SU-DHL-6 (cell line): ENCODE measurements at regions not wholly inside any gene's neighbourhood (a gene's known extent, or its start where the extent isn't known, plus 50 kb on each side); places are given as distances from the start of the nearest gene placed in this dataset.

Source experiments
- H2AFZ ChIP-seq: fragments of 200-600 bp; sonication (generic); 2 replicates; pipeline ENCODE4 v1.6.1; 2014; ENCODE audit warnings: low read depth, mild to moderate bottlenecking, moderate library complexity, mixed read lengths, antibody characterized with exemption, low read length; ENCODE audit not compliant: severe bottlenecking
- H3F3A ChIP-seq: fragments of 200-600 bp; shearing (Covaris generic); 2 replicates; pipeline ENCODE4 v1.6.0; 2016; ENCODE audit warnings: antibody characterized with exemption, mild to moderate bottlenecking; ENCODE audit not compliant: insufficient read depth
- H3K27ac ChIP-seq: fragments of 200-600 bp; sonication (generic); 2 replicates; pipeline ENCODE4 v1.5.1; 2016; ENCODE audit warnings: low read depth, mild to moderate bottlenecking, low read length, moderate library complexity, mixed read lengths
- H3K27me3 ChIP-seq: fragments of 200-600 bp; sonication (generic), shearing (Covaris generic); 2 replicates; pipeline ENCODE4 v1.6.0; 2014; ENCODE audit warnings: mild to moderate bottlenecking, low read length
- H3K36me3 ChIP-seq: fragments of 200-600 bp; sonication (generic); 2 replicates; pipeline ENCODE4 v1.6.1; 2014; ENCODE audit warnings: mild to moderate bottlenecking, low read length, mixed read lengths
- H3K4me2 ChIP-seq: fragments of 300-600, 200-600 bp; shearing (Covaris generic), sonication (generic); 2 replicates; pipeline ENCODE4 v1.6.0; 2014; ENCODE audit warnings: low read length, low read depth, mild to moderate bottlenecking; ENCODE audit not compliant: poor library complexity, severe bottlenecking
- H3K4me3 ChIP-seq: fragments of 200-600 bp; sonication (generic); 2 replicates; pipeline ENCODE4 v1.5.1; 2014; ENCODE audit warnings: antibody characterized with exemption, low read length, mild to moderate bottlenecking, mixed read lengths; ENCODE audit not compliant: insufficient read depth, poor library complexity, severe bottlenecking
- H3K79me2 ChIP-seq: fragments of 200-600 bp; sonication (generic); 2 replicates; pipeline ENCODE4 v1.6.1; 2014; ENCODE audit warnings: mild to moderate bottlenecking, low read length, moderate library complexity; ENCODE audit not compliant: insufficient read depth
- H3K9ac ChIP-seq: fragments of 200-600 bp; sonication (generic); 2 replicates; pipeline ENCODE4 v1.7.0; 2014; ENCODE audit warnings: mild to moderate bottlenecking, low read length
- H3K9me2 ChIP-seq: fragments of 200-600 bp; sonication (generic); replicated peaks from 2 replicates; pipeline ENCODE4 v1.6.1; 2014; ENCODE audit warnings: low read length; ENCODE audit not compliant: insufficient read depth
- H3K9me3 ChIP-seq: fragments of 200-600 bp; sonication (generic); 2 replicates; pipeline ENCODE4 v1.6.1; 2014; ENCODE audit warnings: low read length, mixed read lengths; ENCODE audit not compliant: insufficient read depth
- H4K20me1 ChIP-seq: fragments of 200-600 bp; sonication (generic); 2 replicates; pipeline ENCODE4 v1.6.1; 2014; ENCODE audit warnings: low read depth, mild to moderate bottlenecking, antibody characterized with exemption, low read length, moderate library complexity, mixed read lengths
- EZH2phosphoT487 ChIP-seq: fragments of 200-600 bp; sonication (generic), shearing (Covaris generic); conservative IDR thresholded peaks from 2 replicates; pipeline ENCODE4 v1.6.1; 2018; ENCODE audit warnings: mild to moderate bottlenecking, antibody characterized with exemption, low read length, moderate library complexity, mixed read lengths
- TF ChIP-seq, protein P1 (sequence below): fragments of 200-600 bp; sonication (generic); IDR thresholded peaks from one replicate; pipeline ENCODE4 v1.5.1; 2017; ENCODE audit warnings: antibody characterized with exemption, mild to moderate bottlenecking, low read length, moderate library complexity; ENCODE audit not compliant: insufficient read depth, poor library complexity, severe bottlenecking

DNA sequence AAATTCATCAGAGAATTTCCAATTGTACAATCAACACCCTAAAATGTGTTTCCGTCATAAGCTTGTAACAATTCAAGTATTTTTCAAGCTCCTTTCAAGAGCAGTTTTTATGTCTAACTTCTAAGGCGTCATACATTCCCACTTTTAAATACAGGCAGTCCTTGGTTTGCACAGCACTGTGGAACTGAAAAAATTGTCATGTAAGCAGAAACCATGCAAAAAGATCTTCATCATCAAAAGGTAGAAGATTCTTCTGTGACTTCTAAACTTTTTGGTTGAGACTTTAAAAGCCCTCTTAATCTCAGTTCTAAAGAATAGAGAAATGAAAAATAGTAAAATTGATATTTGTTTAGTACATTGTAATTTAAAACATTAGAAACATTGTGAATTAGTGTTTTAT, 315.6 kb downstream of the TPBG start:
- Histone ChIP-seq H3K79me2 (no peaks in the 10 kb centered on the region), H3K9ac (no peak overlapping the region), H3F3A (no peaks in the 10 kb centered on the region), H4K20me1 (no peaks in the 10 kb centered on the region), H3K27me3 (no peaks in the 10 kb centered on the region), H3K9me3 (peaks cover 9% of the 10 kb centered on the region; the same call in 1 of the 2 replicates), H3K36me3 (no peaks in the 10 kb centered on the region), H3K9me2 (no peaks in the 10 kb centered on the region), H2AFZ (no peak overlapping the region), H3K27ac (no peak overlapping the region), H3K4me2 (no peak overlapping the region), H3K4me3 (no peak overlapping the region)
- no peak for TF ChIP-seq EZH2phosphoT487
- TF ChIP-seq, protein P1, sequence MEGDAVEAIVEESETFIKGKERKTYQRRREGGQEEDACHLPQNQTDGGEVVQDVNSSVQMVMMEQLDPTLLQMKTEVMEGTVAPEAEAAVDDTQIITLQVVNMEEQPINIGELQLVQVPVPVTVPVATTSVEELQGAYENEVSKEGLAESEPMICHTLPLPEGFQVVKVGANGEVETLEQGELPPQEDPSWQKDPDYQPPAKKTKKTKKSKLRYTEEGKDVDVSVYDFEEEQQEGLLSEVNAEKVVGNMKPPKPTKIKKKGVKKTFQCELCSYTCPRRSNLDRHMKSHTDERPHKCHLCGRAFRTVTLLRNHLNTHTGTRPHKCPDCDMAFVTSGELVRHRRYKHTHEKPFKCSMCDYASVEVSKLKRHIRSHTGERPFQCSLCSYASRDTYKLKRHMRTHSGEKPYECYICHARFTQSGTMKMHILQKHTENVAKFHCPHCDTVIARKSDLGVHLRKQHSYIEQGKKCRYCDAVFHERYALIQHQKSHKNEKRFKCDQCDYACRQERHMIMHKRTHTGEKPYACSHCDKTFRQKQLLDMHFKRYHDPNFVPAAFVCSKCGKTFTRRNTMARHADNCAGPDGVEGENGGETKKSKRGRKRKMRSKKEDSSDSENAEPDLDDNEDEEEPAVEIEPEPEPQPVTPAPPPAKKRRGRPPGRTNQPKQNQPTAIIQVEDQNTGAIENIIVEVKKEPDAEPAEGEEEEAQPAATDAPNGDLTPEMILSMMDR: no peak

DNA sequence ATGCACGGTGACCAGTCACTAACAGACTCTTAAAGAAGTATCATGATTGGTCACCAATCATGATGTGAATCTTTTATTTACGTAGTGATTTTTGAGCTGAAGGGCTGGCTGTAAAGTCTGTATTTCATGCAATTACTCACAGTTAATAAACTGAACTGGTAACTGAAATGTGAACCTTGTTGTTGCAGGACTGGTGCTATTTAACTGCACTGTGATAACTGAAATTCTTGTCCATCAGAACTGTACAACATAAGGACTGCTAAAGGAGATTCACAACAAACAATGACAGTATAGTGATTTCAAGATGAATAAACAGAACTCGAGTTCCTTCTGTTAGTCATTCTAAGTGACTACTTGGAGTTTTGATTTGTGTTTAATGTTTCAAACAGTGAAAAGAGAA, 316.6 kb downstream of the TPBG start:
- Histone ChIP-seq H3K4me3 (no peak overlapping the region), H3K27me3 (no peaks in the 10 kb centered on the region), H3K9me2 (no peaks in the 10 kb centered on the region), H3K36me3 (no peaks in the 10 kb centered on the region), H3K4me2 (no peak overlapping the region), H3K27ac (no peak overlapping the region), H3K79me2 (no peaks in the 10 kb centered on the region), H2AFZ (no peak overlapping the region), H3K9me3 (peaks cover 9% of the 10 kb centered on the region; the same call in 1 of the 2 replicates), H3F3A (no peaks in the 10 kb centered on the region), H4K20me1 (no peaks in the 10 kb centered on the region), H3K9ac (no peak overlapping the region)
- TF ChIP-seq, protein P1: no peak
- no peak for TF ChIP-seq EZH2phosphoT487

GRCh38 chr6:82681119-82681714, 317.6 kb downstream of the TPBG start:
- no peak overlapping the region for H3K27ac ChIP-seq
- H3K9me2 ChIP-seq: no peaks in the 10 kb centered on the region
- no peaks in the 10 kb centered on the region for H3F3A ChIP-seq
- peaks cover 9% of the 10 kb centered on the region; the same call in 1 of the 2 replicates for H3K9me3 ChIP-seq
- H3K4me3 ChIP-seq: no peak overlapping the region
- no peaks in the 10 kb centered on the region for H3K36me3 ChIP-seq
- no peak overlapping the region for H3K9ac ChIP-seq
- TF ChIP-seq, protein P1: no peak
- no peak for TF ChIP-seq EZH2phosphoT487
- H4K20me1 ChIP-seq: no peaks in the 10 kb centered on the region
- no peaks in the 10 kb centered on the region for H3K27me3 ChIP-seq
- H3K79me2 ChIP-seq: no peaks in the 10 kb centered on the region
- no peak overlapping the region for H3K4me2 ChIP-seq
- no peak overlapping the region for H2AFZ ChIP-seq
